ENCODE measurements at regions not wholly inside any gene's neighbourhood (a gene's known extent, or its start where the extent isn't known, plus 50 kb on each side); places are given as distances from the start of the nearest gene placed in this dataset.

GRCh38 chr4:75244325-75244724, 269.9 kb downstream of the RCHY1 start:
- TF ChIP-seq CTCF (IDR thresholded peaks at IDR 0.05) (no peak), POLR2A (IDR thresholded peaks at IDR 0.05) (no peak)

Data from right lobe of liver (tissue), 4 donors.